IPS DF 4.7 (cell line): ENCODE measurements at regions not wholly inside any gene's neighbourhood (a gene's known extent, or its start where the extent isn't known, plus 50 kb on each side); places are given as distances from the start of the nearest gene placed in this dataset.

Experiments
- DNase-seq: peaks from one replicate; pipeline ENCODE4 v3.0.0-alpha.2; 2013; ENCODE audit warnings: low spot score; ENCODE audit errors: extremely low read depth

DNA sequence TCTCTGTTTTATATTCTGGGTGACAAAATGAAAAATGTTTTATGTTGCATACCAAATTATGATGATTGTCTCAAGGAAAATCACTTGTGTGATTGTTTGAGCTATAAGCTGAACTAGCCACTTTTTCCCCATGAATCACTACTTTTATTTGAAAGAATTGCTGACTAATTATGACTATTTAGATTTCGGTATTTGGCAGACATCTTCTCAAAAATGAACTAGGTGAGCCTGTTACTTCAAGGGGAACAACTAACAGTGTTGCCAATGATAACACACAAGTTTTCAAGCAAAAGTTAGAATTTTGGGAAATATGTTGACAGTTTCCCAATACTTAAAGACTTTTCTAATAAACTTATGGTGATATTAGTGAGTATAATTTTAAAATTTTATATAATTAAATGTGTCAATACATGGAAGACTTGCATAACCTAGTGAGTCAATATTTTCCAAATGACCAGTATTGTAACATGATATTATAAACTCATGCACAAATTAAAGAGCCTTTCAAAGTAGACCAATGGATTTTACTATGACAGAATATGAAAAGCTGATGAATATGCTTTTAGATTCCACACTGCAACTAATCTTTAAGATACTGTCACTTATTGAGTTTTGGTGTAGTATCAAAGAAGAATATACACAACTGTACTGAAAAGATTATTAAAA lies 187.7 kb upstream of the GATB start:
- no peak for DNase-seq

DNA sequence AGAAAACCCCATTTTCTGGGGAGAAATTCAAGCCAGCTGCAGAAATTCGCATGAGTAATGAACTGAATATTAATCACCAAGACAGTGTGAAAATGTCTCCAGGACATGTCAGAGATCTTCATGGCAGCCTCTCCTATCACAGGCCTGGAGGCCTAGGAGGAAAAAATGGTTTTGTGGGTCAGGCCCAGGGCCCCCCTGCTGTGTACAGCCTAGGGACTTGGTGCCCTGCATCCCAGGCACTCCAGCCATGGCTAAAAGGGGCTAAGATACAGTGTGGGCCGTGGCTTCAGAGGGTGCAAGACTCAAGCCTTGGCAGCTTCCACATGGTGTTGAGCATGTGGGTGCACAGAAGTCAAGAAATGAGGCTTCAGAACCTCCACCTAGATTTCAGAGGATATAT lies 185.9 kb upstream of the GATB start:
- no peak for DNase-seq

DNA sequence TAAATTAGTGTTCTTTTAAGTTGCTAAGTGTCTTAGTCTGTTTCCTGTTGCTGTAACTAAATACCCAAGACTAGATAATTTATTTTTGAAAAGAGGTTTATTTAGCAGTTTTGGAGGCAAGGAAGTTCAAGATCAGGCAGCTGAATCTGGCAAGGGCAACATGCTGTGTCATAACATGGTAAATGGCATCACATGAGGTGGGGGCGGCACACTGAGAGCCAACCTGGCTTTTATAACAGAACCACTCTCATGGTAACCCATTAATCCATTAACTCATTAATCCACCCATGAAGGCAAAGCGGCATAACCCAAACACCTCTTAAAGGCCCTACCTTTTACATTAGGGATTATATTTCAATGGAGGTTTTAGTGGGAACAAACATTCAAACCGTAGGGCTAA lies 182.2 kb upstream of the GATB start:
- no peak for DNase-seq

DNA sequence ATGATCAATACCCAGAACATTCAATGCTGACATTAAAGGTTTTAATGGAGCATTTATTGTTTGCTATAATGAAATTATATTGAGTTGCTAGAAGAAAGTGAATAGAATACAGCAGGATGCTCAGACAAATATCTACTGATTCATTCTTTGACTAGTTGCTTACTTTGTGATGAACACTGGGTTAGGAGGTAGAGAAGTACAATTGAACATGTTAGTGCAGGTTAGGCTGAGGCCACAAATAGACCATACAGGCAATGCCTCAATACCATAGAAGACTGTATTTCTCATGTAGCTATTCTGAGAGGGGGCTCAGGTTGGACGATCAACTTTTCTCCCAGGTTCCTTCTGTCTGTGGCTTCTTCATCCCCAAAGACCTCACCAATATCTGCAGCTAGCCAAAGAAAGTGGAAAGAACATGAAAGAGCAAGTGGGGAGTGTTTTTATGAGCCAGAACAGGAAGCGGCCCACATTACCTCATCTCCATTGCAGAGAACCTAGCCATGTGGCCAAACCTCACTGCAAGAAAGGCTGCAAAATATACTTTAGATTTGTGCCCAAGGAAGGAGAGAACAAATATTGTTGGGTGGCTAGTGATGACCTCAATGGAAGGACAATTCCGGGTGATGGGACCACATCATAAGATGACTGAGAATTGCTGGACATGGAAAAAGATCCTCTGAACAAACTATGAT lies 180.3 kb upstream of the GATB start:
- DNase-seq: no peak

DNA sequence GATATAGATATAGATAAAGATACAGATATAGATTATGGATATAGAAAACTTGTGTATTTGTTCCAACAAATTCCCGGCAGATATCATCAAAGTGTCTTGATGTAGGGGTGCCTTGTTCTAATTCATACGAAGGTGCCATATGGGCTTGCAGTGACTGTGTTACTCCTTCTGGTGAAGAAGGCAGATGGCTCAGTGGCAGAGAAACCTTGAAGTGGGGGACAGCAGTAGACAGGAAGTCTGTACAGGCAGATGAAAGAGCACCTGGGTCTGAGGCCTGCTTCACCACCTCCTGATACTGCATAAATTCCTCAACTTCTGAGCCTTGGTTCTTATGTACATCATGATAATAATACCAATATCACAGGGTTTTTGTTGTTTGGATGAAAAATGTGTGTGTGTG lies 179.5 kb upstream of the GATB start:
- DNase-seq: no peak

DNA sequence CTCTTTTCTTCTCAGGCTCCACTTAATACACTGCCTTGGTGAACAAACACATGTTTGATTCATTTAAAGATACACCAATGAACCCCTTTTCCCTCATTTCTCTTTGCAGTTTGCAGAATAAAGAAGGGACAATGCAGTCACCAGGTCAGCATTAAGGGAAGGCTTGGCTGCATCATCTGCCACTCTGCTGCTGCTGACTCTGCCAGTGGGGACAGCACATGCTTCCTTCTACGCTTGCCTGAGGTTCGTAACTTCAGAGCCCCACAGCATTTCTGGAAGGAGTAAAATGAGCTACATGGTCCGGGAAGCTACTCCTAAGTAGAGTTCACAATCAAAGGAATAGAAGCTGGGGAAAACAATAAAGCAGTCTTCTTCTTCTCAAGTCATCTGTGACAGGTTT lies 178.9 kb upstream of the GATB start:
- DNase-seq: no peak

DNA sequence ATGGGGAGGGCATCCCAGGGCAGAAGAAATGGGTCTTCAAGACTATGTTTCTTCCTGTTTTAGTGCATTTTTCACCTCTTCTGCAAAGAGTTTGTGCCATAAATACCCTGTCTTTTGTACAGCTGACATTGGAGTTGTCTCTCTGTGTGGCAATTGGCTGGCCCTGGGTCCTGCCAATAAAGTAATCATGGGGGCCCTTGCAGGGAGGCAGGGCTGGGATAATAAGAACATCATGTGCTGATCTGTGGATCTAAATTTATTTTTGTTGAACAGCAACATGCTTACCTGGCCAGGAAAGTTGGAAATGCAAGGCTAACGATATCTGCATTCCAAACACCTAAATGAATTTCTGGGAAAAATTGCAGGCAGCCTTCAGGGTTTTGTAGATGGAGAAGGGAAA lies 174.6 kb upstream of the GATB start:
- DNase-seq: no peak

DNA sequence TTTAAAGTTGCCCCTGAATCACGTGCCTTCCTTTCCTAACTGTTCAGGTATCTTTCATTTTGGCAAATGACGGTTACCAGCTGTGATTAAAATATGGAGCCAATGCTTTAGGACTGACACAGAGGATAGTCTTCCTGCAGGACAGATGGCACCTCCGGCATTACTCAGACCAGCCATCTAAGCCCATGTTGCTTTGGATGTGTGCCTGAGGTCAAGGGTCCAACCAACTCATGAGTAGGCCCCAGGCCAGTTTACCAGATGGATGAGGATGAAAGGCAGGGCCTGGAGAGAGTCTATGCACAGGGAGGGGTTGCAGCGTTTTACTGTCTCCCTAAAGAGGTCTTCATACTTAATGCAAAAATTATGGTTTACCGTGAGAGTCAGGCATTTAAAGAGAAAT lies 174.0 kb upstream of the GATB start:
- no peak for DNase-seq

DNA sequence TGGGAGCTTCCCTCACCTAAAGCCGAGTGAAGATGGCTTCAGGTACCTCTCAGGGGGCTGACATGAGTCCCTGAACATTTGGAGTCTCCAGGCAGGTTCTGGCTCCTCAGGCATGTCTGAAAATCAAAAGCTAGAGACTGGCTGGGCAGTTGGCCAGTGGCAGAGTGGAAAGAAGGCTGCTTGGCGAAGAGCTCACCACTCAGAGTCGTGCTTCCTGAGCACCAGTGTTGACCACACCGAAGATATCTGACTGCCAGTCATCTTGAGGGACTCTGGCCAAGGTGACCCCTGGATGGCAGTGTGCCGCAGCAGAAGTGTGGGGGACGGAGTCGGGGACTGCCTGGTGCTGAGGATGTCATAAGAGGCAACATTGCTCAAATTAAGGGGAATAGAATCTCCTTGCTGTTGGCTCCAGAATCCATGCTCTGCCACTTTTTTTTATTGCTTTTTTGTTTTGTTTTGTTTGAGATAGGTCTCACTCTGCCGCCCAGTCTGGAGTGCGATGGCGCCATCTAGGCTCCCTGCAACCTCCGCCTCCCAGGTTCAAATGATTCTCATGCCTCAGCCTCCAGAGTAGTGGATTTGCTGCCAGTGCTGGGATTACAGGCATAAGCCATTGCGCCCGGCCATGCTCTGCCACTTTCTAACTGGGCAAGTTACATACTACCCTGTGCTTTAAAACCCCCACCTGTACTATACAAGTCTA lies 172.5 kb upstream of the GATB start:
- DNase-seq: no peak

DNA sequence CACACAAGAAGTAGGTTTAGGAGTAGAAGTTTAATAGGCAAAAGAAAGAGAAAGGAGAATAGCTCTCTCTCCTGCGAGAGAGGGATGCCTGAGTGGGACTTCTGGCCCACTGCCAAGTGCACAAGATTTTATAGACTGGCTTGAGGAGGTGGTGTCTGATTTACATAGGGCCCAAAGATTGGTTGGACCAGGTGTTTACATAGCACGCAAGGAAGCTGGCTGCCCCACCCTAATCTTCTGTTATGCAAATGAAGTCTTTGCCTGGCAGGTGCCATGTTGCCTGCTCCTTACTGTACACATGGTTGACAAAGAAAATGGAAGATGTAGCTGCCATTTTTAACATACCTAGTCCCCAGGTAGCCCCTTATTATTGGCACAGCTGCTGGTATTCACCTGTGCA lies 170.8 kb upstream of the GATB start:
- DNase-seq: no peak

DNA sequence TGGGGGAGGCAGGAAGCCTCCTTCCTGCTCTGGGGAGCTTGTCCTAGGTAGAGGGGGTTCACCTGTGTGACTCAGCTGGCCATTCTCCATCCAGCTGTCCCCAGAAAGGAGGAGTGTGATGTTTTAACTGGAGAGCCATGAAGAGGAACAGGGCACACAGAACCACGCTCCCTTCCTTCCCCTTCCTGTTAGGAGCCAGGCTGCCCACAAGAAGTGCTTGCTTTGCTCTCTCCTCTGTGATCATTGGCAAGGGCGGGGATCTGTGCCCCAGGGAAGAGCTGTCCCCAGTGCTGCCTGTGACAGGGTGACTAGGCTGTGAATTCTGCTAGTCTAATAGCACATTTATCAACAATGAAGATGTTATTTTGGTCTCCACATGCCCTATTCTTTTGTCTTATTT lies 169.6 kb upstream of the GATB start:
- no peak for DNase-seq

DNA sequence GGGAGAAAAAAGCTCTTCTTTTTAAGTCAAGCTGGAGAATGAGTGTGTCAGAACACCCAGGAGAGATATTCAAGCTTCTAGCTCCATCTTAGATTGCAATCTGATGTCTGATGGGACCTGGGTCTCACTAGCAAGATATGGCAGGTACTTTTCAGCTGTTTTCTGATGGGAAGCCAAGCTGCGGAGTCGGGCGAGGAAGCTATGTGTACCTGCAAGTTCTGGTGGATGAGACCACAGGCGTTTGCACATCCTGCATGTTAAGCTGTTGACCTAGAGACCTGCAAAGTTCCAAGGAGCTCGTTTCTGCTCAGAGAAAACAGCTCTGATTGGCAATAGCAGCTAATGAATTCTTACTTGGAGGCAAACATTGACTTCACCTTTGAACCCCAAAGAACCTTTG lies 167.3 kb upstream of the GATB start:
- no peak for DNase-seq

DNA sequence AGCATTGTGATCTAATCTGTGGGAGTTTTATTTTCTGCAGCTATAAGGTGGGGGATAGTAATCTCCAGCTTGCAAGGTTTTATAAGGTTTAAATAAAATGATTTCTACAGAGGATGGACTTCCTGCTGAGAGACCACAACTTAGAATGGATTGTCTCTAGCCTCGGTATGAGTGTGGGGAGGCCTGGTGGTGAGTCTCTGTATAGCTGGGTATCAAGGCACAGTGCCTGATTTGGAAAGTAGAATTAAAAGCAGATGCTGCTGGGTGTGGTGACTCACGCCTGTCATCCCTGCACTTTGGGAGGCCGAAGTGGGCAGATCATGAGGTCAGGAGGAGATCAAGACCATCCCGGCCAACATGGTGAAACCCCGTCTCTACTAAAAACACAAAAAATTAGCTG lies 162.0 kb upstream of the GATB start:
- DNase-seq: no peak

DNA sequence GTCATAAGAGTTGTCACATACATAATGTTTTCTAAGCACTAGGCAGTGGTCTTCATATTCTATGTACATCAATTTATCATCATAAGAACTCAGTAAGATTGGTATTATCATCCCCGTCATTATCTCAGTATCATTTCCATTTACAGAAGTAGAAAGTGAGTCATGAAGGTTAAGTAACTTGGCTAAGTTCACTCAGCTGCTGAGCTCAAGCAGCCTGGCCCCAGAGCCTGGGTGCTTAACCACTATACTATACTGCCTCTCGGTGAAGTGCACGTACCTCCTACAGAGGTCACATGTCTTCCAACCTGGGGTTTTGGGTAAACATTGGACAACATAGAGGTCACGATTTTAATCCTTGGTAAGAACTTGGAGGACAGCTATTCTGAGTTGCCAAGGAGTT lies 161.5 kb upstream of the GATB start:
- DNase-seq: no peak

DNA sequence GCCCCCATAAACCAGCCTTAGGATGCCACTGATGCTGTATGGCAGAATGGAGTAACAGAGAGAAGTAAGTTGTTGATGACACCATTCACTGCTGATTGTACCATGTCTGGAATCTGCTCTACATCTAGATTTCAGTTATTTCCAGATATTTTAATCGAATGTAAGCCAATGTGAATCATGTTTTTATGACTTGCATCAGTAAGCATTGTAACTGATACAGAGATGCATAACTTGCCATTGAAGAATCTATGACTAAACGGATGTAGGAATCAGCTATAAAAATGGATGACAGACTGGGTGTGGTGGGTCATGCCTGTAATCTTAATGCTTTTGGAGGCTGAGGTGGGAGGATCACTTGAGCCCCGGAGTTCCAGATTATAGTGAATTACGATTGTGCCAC lies 161.0 kb upstream of the GATB start:
- DNase-seq: no peak

DNA sequence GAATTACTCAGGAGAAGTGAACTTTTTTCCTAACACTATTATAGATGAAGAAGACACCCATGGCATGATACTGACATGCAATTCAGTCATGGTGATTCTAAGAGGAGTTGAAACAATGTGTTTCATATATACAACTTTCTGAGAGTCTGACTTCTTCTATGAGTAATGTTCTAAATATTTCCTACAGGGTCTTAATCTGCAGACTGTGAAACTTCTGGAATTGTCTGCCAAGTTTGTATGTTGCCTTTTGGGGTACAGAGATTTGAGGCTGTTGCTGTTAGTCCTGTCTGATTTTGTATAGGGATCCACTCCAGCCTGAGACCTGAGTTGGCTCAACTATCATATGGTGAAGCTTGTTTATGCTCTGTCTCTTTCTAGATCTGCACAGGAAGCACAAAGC lies 160.6 kb upstream of the GATB start:
- DNase-seq: no peak

DNA sequence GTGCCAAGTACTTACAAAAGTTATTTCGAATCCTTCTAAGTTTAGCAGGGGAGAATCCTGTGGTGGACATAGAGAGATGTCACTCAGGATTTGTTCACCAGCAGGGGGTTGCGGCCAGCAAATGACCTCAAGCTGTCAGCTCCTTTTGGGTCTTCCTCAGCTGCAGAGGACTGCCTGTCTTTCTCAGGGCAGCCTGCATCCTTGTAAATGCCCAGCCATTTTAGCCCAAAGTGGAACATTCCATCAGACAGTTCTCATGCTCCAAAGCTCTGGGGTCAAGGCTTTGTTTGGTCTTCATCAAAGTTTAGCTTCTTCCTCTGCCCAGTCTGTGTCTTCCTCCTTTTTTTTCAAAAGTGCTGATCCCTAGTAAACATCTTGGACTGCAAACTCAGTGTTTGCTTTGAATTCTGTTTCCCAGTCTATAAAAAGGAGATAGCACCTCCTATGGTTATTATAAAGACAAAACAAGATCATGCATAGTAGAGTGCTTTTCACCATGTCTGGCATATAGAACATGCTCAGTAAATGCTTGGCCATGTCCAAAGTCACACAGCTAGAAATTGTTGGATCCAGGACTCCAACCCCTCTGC lies 156.4 kb upstream of the GATB start:
- DNase-seq: no peak

DNA sequence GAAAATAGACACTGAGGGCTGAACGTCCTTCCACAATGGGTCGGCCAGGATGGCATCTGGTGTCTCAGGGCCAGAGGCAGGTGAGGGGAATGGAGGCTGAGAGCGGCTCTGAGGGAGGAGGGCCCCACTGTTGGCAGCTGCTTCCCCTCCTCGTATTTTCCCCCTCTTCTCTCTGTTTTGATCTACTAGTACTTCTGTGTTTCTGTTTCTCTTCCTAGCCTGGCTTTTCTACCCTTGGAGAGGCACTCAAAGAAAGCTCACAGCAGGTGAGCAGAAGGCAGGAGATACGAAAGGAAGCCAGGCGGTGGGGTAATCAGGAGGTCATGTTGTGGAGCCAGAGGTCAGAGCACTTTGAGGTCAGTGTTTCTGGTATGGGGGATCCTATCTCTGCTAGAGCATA lies 151.8 kb upstream of the GATB start:
- no peak for DNase-seq

DNA sequence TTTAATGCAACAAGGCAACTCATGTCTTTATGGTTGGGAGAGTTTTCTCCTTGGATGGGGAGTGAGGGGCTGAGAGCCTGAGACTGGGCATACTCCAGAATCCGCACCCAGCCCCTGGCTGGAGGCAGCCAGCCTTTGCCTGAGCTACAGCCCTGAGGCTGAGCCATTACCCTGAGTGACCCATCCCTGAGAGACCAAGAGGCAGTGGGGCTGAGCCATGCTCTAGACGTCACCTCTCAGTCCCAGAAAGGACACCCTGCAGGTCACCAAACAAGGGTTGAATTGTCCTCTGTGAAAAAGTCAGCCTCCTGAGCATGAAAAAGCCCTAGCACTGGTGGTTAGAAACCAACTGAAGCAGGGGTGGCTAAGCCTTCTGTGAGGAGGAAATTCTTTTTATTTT lies 151.2 kb upstream of the GATB start:
- no peak for DNase-seq

DNA sequence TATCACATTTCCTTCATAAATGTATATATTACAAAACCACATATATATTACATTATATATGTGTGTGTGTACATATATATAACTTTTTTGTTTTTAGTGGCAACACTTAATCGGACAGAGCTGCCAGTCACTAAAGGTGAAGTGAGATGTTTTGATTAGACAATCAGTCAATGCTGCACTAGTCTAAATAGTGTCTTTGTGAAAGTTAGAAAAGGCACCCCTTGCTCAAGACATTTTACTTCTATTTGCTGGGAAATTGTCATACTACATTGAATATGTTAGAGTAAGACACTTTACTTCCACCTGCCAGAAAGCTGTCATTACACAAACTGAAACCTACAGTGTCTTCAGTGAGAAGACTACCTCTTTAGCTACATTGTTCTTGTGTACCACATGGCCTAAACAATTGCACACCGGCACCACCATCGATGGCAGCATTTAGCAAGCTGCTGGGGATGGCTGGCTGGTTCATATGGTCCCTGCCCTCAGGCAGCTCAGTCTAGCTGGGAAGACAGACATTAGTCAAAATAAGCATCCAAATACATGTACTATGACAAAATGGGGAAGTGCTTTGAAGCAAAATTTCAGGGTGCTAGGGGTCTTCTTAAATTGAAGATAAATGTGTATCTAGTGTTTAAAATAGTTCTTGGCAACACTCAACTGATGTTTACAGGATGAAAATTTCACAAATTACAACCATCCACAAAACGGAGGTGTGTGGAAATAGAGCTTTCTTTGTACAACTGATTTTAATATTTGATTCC lies 148.1 kb upstream of the GATB start:
- no peak for DNase-seq

DNA sequence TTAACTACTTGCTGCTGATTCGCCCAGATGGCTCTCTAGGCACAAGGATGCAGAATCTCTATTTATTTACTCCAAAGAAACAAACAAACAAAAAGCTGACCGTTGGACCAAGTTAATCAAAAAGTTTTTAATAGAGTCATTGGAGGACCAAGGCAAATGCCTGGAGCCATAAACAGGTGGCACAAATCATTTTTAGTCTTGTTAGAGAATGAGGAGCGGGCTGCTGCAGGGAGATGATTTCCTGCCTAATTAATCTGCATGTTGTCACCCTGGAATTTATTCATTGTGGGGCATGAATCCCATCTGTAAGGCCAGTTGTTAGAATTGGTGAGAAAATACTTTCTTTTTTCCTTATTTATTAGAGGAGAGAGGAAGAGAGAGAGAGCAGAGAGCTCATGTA lies 147.4 kb upstream of the GATB start:
- DNase-seq: no peak

DNA sequence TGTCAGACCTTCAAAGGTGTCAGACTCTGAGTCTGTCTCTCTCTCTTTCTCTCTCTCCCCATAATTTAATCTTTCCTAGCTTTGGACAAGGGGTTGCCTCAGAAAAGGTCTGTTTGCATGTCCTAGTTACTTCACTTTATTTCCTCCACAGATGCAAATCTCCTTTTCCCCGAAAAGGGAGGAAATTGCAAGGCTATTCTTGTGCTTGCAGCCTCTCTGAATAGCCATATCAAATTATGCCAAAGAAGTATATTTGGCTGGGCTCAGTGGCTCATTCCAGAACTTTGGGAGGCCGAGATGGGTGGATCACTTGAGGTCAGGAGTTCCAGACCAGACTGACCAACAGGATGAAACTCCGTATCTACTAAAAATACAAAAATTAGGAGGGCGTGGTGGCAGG lies 145.6 kb upstream of the GATB start:
- no peak for DNase-seq
